ENCODE measurements at regions not wholly inside any gene's neighbourhood (a gene's known extent, or its start where the extent isn't known, plus 50 kb on each side); places are given as distances from the start of the nearest gene placed in this dataset.
"Not testable (repeated sequence)": the region's sequence is repeated elsewhere in the genome, so short reads cannot be mapped to it uniquely, and the experiment has no call there.

GRCh38 chr11:24271798-24272197 lies 225.1 kb upstream of the LUZP2 start:
- Histone ChIP-seq H3K9me3 (no peaks in the 10 kb centered on the region), H3K4me3 (no peak overlapping the region), H3K4me1 (no peaks in the 10 kb centered on the region), H3K27ac (no peak overlapping the region), H3K36me3 (no peaks in the 10 kb centered on the region), H3K27me3 (no peaks in the 10 kb centered on the region)
- TF ChIP-seq POLR2A (IDR thresholded peaks at IDR 0.05) (no peak), CTCF (IDR thresholded peaks at IDR 0.05) (no peak)
- no peak for DNase-seq

GRCh38 chr11:24274214-24274781 lies 222.6 kb upstream of the LUZP2 start:
- not testable (repeated sequence) for H3K4me1 ChIP-seq, H3K36me3 ChIP-seq, H3K27me3 ChIP-seq, H3K9me3 ChIP-seq, H3K27ac ChIP-seq, DNase-seq, H3K4me3 ChIP-seq

GRCh38 chr11:24286238-24286637 lies 210.6 kb upstream of the LUZP2 start:
- Histone ChIP-seq H3K4me3 (no peak overlapping the region), H3K9me3 (no peaks in the 10 kb centered on the region), H3K27ac (no peak overlapping the region), H3K36me3 (no peaks in the 10 kb centered on the region), H3K4me1 (no peaks in the 10 kb centered on the region), H3K27me3 (no peaks in the 10 kb centered on the region)
- no peak for DNase-seq
- TF ChIP-seq POLR2A (IDR thresholded peaks at IDR 0.05) (no peak), CTCF (IDR thresholded peaks at IDR 0.05) (no peak)

GRCh38 chr11:24289301-24289700 lies 207.6 kb upstream of the LUZP2 start:
- TF ChIP-seq POLR2A (IDR thresholded peaks at IDR 0.05) (no peak), CTCF (IDR thresholded peaks at IDR 0.05) (no peak)
- Histone ChIP-seq H3K27me3 (no peaks in the 10 kb centered on the region), H3K36me3 (no peaks in the 10 kb centered on the region), H3K9me3 (no peaks in the 10 kb centered on the region), H3K4me1 (no peaks in the 10 kb centered on the region), H3K27ac (no peak overlapping the region), H3K4me3 (no peak overlapping the region)
- DNase-seq, result no peak

- no peaks in the 10 kb centered on the region for H3K36me3 ChIP-seq
- H3K4me3 ChIP-seq, result no peak overlapping the region
- DNase-seq, result no peak
- H3K27ac ChIP-seq, result no peak overlapping the region
- no peaks in the 10 kb centered on the region for H3K4me1 ChIP-seq
- no peaks in the 10 kb centered on the region for H3K27me3 ChIP-seq
- TF ChIP-seq CTCF (IDR thresholded peaks at IDR 0.05) (no peak), POLR2A (IDR thresholded peaks at IDR 0.05) (no peak)
- H3K9me3 ChIP-seq, result no peaks in the 10 kb centered on the region
These were observed 202.9 kb upstream of the LUZP2 start for GRCh38 chr11:24293964-24294363.

- no peak overlapping the region for H3K4me3 ChIP-seq
- no peaks in the 10 kb centered on the region for H3K36me3 ChIP-seq
- no peaks in the 10 kb centered on the region for H3K4me1 ChIP-seq
- no peaks in the 10 kb centered on the region for H3K9me3 ChIP-seq
- TF ChIP-seq POLR2A (IDR thresholded peaks at IDR 0.05) (no peak), CTCF (IDR thresholded peaks at IDR 0.05) (no peak)
- no peaks in the 10 kb centered on the region for H3K27me3 ChIP-seq
- no peak for DNase-seq
- no peak overlapping the region for H3K27ac ChIP-seq
These were observed 201.5 kb upstream of the LUZP2 start for GRCh38 chr11:24295360-24295759.
